ENCODE measurements at regions not wholly inside any gene's neighbourhood (a gene's known extent, or its start where the extent isn't known, plus 50 kb on each side); places are given as distances from the start of the nearest gene placed in this dataset.

DNA sequence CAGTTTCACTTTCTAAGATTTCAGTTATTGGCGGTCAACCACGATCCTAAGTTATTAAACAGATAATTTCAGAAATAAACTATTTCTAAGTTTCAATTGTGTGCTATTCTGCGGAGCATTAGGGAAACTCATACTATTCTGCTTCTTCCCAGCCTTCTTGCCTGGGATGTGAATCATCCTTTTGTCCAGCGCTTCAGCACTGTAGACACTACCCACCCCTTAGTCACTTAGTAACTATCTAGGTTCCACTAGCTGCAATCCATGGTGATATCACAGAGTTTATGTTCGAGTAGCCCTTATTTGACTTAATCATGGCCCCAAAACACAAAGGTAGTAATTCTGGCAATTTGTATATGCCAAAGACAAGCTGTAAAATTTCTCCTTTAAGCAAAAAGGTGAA, 279.9 kb upstream of the ADAMTS5 start:
- DNase-seq (ENCODE audit: low spot score): no peak

DNA sequence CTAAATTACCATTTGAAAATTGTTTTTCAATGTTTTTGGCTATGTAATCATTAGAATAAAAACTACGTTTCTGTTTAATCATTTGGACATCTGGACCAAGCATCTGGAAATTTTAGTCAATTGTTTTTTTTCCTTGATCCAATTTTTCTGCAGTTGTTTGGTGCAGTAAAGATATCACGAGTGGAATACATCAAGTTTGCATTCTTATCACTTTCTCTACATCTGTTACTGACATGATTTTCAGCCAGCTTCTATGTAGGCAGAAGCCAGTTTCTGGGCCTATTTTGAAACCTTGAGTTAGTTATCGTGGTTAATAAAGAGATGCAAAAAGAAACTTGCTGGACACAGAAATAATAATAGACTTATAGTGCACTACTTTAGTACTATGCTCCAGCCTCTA, 277.9 kb upstream of the ADAMTS5 start:
- no peak for DNase-seq (ENCODE audit: low spot score)

DNA sequence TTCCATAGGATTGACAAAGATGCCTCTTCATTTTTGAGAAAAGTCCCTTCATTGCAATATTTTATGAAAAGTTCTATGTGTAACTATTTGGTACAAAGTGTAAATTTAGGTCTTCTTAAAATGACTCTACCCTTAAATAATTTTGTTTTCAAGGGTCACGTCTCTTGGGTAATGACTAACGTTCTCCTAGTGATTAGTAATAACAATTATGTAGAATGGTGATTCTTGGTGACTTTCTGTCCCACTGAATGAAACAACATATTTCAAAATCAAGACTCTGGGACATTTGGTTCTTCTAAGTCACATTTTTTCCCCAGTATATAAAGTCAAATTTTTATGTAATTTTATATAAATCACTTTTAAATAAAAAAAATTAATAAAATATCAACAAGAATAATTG, 277.5 kb upstream of the ADAMTS5 start:
- no peak for DNase-seq (ENCODE audit: low spot score)

DNA sequence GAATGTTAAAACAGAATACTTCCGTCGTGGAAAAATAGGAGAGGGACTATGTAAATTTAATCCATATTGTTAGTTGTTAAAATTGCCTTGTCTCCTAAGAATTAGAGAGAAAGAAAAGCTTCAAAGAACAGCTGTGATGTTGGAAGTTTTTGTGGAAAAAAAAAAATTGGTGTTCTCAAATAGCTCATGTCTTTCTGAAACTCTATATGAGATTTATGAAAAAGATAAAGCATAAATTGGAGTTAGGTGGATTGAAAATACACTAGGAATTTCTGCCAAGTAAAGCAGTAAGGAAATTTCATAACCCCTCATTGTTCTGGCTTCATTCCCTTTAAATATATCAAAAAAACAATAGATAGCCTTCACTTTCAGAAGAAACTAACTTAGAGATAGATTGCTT, 274.0 kb upstream of the ADAMTS5 start:
- DNase-seq (ENCODE audit: low spot score): no peak

DNA sequence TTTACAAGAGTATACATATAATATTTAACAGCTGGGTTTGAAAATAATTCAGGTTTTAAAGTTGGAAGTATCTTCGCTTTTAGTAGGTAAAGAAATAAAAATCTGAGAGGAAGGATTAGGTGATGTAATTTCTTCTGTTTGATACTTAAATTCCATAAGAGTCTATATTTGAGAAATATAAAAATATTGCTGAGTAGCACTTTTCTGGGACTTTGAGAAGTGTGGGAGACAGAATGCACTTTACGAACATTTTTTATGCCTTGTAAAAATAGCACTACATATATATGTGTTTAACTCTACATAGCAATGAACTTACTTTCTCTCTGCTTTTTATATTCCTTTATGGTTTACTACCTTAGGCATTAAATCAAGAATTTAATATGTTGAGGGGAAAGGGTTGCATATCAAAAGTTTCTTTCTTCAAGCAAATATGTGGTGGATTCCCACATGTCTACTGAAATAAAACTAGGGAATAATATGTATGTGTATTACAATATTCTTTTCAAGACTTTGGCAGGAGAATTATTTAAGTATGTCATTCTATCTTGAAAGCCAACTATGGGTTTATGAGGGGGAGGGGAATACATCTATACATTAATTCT, 266.7 kb upstream of the ADAMTS5 start:
- DNase-seq (ENCODE audit: low spot score): no peak

DNA sequence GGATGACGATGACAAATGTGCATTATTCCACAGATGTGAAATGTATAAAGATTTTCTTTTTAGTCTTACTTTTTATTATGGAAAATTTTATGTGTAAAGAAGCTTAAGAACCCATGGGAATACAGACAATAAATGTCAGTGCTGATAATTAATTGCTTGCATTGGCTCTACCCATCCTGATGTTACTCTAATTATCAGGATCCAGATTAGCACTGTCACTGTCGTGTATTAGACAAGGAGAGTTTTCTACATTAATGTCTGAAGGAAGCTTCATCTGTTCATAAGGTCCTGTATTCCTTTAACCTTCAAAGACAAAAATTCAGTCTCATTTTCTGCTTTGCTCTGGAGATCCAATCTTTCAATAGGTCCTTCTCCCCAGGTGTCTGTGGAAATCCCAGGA, 259.1 kb upstream of the ADAMTS5 start:
- no peak for DNase-seq (ENCODE audit: low spot score)

DNA sequence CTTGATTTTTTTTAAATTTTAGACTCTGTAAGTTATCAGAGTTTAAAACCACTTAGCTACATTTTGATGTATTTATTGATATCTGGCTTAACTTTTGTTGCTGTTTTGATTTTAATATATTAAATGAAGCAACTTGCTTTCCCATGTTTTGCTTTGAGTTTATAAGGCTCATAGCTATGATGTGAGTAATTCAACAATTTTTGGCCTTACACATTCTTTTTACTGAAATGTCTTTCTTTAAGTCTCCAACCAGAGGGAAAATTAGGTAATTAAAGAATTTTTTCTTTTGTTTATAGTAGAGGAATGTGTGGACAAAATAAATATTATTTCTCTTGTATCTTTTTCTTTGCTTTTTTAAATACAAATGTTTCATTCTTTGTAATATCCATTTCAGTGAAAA, 258.3 kb upstream of the ADAMTS5 start:
- no peak for DNase-seq (ENCODE audit: low spot score)

DNA sequence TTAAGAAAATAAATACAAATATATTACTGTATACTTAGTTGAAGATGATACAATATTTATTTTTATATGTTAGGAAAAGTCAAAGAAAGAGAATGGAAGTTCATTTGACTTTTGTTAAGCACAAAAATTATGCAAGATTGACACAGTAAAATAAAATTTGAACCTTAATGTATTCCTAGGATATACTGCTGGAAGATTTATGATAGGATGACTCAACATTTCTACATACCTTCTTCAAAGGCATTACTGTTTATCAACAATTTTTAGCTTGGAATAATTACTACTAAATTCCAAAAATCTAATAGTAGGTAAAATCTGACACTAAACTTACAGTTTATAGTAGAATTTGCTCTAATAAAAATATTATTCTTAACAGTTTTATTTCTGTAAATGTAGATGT, 257.3 kb upstream of the ADAMTS5 start:
- no peak for DNase-seq (ENCODE audit: low spot score)

DNA sequence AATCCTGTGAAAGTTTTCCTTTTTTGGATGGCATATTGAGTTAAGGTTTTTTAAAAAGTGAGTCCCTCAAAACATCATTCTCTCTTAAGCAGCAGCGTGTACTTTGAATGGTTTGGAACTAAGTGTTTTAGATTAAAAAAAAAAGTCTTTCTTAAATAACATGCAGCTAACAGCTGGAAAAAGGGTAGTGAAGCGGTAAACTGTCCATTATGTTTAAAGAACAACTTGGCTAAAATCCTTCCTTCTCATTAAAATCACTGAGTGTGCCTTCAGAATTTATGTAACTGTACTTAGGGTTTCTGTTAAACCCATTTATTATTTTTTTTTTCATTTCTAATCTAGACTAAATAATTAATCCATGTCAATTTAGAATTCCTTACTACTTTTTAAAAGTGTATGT, 254.2 kb upstream of the ADAMTS5 start:
- DNase-seq (ENCODE audit: low spot score): no peak

DNA sequence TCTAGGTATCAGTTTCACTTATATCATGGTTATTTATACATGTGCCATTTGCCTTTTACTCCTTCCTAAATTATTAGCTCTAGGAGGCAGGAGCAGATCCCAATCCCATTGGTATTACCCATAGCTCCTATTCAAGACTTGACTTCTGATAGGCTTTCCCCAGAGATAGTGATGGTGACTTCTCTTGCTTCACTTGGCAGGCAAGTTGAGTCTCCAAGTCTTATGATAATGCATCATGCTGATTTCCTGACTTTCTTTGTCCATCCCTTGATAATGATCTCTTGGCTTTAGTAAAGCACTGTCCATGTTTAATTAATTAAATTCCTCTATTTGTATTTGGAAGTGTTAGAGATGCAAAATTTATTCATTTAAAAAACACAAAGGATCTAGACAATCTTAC, 253.5 kb upstream of the ADAMTS5 start:
- no peak for DNase-seq (ENCODE audit: low spot score)

DNA sequence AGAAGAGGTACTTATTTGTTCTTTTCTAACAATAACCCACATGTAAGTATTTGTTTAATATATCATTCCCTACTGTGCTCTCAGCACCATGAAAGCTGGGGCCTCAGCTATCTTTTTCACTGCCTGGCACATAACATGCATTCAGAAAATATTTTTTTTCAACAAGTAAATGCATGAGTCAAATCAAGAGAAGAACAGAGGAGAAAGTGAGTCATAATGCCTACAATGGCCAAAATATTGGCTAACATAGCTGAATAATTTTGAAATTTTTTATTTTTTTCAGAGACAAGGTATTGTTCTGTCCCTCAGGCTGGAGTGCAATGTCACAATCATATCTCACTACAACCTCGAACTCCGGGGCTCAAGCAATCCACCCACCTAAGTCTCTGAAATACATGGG, 252.2 kb upstream of the ADAMTS5 start:
- DNase-seq (ENCODE audit: low spot score): no peak

DNA sequence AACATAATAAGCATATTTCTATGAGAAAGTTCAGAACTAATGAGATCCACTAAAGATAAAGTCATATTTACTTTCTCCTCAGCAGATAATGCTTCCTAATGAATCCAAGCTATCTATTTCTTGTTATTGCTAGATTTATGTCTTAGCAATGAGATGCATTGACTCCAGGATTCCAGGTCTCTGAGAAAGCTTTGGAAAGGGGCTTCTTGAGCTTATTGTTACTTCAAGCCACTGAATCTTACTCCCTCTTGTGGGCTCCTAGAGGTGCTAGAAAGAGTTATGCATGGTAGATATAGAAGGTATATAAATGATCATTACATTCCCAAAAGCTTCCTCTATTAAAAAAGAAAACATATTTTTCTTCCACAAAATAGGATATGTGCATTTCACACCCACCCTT, 246.4 kb upstream of the ADAMTS5 start:
- DNase-seq (ENCODE audit: low spot score): no peak

DNA sequence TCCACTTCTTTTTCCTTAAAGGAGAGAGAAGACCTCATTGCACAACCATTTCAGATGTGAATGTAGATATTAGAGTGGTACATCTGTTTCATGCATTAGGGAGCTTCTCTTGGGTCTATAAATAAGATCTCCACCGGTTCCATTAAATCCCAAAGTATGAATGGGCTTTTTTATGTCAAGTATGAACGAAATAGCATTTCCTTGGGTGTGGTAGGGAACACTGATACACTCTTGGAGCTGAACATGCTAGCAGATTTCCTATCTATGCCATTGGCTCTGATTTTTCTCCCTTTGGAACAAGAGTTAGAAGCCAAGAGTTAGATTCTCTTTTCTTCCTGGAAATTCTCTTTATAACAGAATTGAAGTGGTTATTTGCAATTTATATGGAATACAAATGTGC, 245.6 kb upstream of the ADAMTS5 start:
- DNase-seq (ENCODE audit: low spot score): no peak

DNA sequence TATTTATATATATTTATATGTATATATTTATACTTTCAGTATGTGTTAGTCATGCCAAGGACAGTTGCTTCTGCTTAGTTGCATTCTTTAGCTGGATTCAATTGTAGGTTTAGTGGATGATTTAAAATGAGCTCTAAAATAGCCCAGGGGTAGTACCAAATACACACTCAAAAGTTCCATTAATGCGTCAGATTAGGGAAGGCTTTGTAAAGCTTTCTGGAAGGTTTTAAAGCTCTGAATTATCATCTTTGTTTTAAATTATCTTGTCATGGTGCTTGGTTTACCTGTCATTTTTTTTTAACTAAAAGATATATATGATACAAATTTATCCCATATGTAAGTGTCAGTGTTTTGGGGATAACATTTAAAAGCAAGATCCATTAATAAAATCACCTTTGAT, 242.7 kb upstream of the ADAMTS5 start:
- DNase-seq (ENCODE audit: low spot score): no peak

DNA sequence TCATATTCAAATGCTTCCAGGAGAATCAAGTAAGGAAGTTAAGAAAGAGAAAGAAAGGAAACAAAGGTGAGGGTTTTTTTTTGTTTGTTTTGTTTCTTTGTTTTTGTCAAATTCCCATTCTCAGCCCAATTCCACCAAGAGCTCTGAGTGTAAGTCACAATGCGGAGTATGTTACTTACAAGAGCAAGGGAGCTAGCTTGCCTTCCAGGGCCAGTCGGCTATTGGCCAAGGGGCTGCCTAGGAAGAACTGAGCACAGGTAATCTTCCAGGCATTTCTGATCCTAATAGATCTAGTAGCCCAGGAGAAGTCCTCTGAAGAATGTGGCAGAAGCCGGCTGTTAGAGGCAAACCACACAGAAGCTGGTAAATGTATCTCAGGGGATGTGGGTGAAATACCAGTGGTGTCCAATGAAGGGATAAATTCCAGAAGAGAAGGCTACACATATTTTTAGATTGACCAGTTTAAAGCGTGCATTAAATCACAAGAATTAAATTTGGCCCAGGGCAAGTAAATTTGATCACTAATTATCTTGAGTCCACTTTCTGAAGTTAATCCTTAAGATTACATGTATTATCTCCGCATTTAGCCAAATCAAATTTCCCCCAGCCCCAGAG, 239.6 kb upstream of the ADAMTS5 start:
- no peak for DNase-seq (ENCODE audit: low spot score)

DNA sequence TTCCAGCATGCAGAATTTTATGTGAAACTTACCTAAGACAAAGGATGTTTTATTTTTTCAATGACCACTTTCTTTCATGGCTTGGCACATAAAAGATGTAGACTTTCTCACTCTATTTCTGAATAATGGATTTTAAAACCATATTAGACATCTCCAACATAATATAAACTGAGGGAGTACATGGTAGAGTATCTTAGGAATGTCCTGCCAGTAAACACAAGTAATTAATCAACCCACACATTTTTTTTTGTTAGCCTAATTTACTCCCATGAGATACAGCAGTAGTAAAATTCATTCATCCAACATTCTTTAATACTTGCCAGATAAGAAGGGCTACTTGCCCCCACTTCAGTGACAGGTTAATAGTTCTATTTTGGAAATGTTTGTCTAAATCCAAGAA, 235.4 kb upstream of the ADAMTS5 start:
- DNase-seq (ENCODE audit: low spot score): no peak

DNA sequence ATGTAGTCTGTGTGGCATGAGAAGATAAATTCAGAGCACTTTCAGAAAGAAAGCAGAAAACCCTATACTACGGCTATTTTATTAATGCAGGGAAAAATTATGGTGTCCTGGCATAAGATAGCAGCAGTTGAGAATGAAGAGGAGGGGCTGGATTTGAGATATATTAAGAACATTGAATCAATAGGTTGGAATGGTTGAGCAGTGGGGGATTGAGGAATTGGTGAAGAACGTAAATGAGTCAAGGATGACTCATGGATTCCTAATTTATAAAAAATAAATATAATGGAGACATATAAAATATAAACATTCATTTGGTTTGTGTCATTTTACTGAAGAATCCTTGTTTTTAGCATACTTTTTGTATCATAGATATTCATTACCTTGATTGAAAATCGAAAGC, 234.3 kb upstream of the ADAMTS5 start:
- no peak for DNase-seq (ENCODE audit: low spot score)

DNA sequence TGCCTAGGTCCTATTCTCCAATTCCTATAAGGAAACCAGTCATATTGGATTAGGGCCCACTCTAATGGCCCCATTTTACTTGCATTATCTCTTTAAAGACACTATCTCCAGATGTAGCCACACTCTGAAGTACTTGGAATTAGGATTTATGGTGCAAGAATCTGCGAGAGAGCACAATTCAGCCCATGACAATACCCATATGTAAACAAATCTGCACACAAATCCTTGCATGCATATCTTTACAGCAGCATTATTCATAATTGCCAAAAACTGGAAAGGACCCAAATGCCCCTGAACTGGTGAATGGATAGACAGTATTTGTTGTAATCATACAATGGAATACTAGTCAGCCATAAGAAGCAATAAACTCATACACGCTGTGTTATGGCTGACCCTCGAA, 229.8 kb upstream of the ADAMTS5 start:
- no peak for DNase-seq (ENCODE audit: low spot score)

DNA sequence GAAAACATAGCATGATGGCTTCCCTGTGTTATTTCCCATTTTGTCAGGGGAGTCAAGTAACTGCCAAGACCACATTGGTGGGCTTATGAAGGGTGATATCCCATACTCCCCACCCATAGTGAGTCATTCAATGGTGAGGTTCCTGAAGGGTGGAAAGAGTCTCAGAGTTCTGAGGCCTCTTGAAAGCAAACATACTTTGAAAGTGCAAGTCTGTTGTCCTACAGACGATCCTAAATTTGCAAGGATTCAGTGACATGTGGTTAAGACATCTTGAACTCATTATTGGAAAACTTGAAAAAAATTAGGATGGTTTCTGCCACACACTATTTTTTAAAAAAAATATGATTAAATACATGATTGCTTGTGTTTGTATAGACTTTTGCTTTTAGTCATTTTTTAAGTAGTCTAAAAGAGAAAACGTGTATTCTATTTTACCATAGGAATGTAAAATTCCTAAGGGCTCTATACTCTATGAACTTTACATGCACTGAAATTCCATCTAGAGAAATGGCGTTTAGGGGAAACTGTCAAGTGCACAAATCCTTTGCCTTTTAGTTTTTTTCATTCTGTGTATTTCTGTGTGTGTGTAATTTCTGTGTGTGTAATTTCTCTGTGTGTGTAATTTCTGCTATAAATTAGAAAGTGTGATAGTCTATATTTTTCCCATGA, 225.5 kb upstream of the ADAMTS5 start:
- no peak for DNase-seq (ENCODE audit: low spot score)

DNA sequence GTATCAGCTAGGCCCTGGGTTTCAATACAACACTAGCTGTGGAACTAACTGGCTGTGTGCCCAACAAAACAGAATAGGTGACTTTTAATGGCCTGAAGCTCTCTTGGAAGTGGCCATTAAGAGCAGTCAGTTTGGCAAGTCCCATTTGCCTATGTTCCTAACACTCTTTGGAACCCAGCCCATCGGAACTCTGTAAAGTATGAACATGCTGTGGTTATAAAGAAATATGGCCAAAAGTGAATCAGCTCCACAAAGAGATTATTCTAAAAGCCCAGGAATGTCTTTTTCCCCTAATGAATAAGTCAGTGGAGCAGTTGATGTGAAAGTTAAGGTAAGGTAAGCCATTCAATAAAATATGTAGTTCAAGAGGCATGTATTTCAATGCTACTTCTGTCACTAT, 223.7 kb upstream of the ADAMTS5 start:
- no peak for DNase-seq (ENCODE audit: low spot score)

DNA sequence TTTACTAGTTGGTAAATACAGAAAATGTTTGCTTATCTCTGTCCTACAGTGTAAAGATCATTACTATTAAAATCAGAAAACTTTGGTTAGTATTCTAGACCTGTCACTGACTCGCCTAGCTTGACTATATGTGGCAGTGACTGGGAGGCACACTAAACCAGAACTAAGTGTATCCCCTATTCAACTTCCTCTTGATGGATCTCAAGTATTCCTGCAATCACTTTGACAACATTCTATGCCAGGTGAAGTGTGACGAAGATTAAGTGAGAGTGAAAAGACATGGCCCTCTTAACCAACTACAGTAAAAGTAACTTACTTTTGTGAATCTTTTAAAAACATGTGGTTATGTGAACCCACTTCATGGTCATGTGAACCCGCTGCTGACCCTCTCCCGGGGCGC, 223.0 kb upstream of the ADAMTS5 start:
- DNase-seq (ENCODE audit: low spot score): no peak

DNA sequence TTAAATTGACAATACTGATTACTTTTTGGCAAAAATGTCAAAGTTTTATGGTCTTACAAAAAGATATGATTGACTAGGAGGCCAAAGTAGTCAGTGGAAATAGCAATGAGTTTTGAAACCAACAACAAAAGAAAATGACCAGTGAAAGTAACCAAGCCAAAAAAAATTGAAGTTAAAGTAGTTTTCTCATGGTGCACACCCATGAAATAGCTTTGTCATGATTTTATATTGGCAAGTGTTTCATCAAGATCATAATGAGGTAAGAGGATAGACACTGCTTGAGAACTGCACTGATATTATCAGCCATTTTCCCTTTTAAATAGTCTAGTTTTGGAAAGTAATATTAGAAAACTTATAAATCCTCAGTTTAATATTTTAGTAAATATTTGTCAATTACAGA, 206.2 kb upstream of the ADAMTS5 start:
- no peak for DNase-seq (ENCODE audit: low spot score)

DNA sequence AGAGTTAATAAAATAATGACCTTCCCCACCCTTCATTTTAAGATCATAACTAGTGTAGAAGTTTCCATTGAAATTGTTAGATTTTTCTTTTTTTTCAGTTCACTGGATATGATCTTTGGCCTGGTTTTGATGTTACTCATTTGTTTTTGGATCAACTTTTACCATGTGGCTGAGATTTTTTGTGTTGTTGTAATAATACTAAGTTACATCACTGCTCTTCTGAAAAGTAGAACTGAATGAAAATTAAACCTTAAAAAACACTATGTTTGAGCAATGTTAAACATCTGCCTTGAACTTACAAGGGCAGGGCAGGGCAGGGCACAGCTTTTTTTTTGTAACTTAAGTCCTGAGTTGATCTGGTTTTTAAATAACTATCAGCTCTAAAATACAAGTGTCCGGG, 204.8 kb upstream of the ADAMTS5 start:
- DNase-seq (ENCODE audit: low spot score): no peak

DNA sequence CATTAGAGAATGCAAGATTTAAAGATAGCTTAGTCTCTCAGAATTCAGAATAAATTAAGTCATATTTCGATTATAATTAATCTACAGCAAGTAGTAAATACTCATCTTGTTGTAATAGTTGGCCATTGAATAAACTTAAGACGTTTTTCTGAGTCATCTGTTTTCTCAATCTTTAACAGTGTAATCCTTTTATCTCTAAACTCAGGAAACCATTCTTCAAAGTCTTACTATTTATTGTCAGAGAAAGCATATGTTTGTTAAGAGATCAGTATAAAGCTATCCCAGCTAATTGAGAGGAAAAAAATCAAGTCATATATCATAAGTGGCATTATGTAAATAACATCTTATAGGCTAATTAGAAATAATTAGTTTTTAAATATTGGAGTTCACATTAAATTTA, 201.2 kb upstream of the ADAMTS5 start:
- DNase-seq (ENCODE audit: low spot score): no peak
